Left lung (tissue), 4 donors: ENCODE measurements at regions not wholly inside any gene's neighbourhood (a gene's known extent, or its start where the extent isn't known, plus 50 kb on each side); places are given as distances from the start of the nearest gene placed in this dataset.

ENCODE experiments used
- ATAC-seq: fragments of 200-7000 bp; cut with Tn5 transposase; one replicate; pipeline ENCODE4 v1.9.1; 2020; ENCODE audit warnings: moderate library complexity
- DNase-seq, 4 donors: peaks; one replicate each; pipeline ENCODE4 v3.0.0-alpha.2; 2013 to 2020
- H3K27ac ChIP-seq, 2 donors: fragments of 200-600 bp; sonication (generic) in 1 of 2; one replicate each; pipeline versions ENCODE4 v1.5.0 to v1.8.0; 2020 to 2021
- H3K27me3 ChIP-seq, 2 donors: fragments of 200-600 bp; sonication (generic) in 1 of 2; one replicate each; pipeline versions ENCODE4 v1.5.0 to v1.8.0; 2020 to 2021
- H3K36me3 ChIP-seq, 2 donors: fragments of 200-600 bp; sonication (generic) in 1 of 2; one replicate each; pipeline versions ENCODE4 v1.5.0 to v1.8.0; 2020 to 2021
- H3K4me1 ChIP-seq, 2 donors: fragments of 200-600 bp; one replicate each; pipeline ENCODE4 v1.8.0; 2021
- H3K4me3 ChIP-seq, 2 donors: fragments of 200-600 bp; sonication (generic) in 1 of 2; one replicate each; pipeline versions ENCODE4 v1.5.0 to v1.8.0; 2020 to 2021; ENCODE audit warnings: mild to moderate bottlenecking in 1 of 2
- H3K9me3 ChIP-seq, 2 donors: fragments of 200-600 bp; sonication (generic) in 1 of 2; one replicate each; pipeline versions ENCODE4 v1.5.0 to v1.8.0; 2020 to 2021
- CTCF ChIP-seq, 2 donors: fragments of 200-600 bp; sonication (generic) in 1 of 2; IDR thresholded peaks; one replicate each; pipeline versions ENCODE4 v1.5.0 to v1.8.0; 2021; ENCODE audit warnings: antibody characterized with exemption in 2 of 2
- intact Hi-C, 2 donors: fragments of 100-400 bp; cut with DNase I; formaldehyde crosslinking; loops; one replicate each; pipeline versions ENCODE4 v1.11.2 to v1.14.2; 2022
- donor health status: DM: no; HTN: yes; CAD: no.
- donor health status: DM: no; HTN: no; CAD: no.

DNA sequence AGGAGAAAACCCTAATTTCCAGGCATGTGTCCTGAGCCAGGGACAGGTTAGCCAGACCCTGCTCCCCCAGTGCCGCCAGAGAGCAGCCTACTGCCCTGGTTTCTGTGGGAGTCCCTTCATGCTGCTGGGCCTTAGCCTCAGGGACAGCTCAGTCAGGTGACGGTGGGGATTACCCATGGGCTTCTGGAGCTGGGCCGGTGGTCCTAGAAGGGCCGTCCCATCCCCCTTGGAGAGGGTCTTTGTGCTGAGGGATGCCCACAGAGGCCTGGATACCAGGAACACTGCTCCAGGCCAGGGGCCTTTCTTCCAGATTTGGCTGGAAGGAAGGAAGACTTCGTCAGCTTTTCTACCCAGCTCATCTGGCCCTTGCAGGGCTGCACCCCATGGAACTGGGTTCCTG is 71.4 kb upstream of the ZNF722 start:
- H3K4me3 ChIP-seq, result peak overlapping the region; percentile 65 to 71
- DNase-seq (no peak), ATAC-seq (no peak)
- H3K27ac ChIP-seq, result peak overlapping the region in 1 of 2 donors; percentile 93
- no peaks in the 10 kb centered on the region for H3K4me1 ChIP-seq
- intact Hi-C loops, result no loop called here
- H3K36me3 ChIP-seq, result no peaks in the 10 kb centered on the region
- no peak for TF ChIP-seq CTCF (IDR thresholded peaks at IDR 0.05)
- H3K9me3 ChIP-seq, result peaks cover 0 to 45% of the 10 kb centered on the region in 2 donors
- H3K27me3 ChIP-seq, result no peaks in the 10 kb centered on the region

DNA sequence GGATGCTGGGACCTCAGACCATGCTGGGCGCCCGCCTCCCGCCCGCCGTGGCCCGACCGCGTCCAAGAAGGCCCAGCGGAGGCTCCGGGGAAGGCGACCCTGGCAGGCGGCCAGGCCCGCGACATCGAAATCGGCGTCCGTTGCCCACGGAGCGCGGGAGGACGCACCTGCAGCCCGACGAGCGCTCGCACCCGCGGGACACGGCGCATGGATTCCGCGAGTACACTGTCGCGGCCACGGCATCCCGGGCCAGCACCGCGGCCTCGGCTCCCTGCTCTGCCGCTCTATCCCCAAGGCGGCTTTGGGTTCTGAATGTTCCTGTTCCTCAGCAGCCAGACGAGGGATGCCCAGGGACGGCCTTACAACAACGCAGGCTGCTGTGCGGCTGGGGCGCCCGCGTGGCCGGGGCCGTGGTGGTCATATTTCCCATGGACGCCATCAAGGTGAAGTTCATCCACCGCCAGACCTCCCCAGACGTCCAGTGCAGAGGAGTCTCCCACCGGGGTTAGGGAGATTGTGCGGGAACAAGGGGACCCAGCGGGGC is 67.5 kb upstream of the ZNF722 start:
- H3K4me3 ChIP-seq, result no peak overlapping the region
- DNase-seq, result no peak
- ATAC-seq, result no peak
- H3K4me1 ChIP-seq, result no peaks in the 10 kb centered on the region
- H3K9me3 ChIP-seq, result peaks cover 0 to 37% of the 10 kb centered on the region in 2 donors
- no peaks in the 10 kb centered on the region for H3K36me3 ChIP-seq
- H3K27ac ChIP-seq, result no peak overlapping the region
- intact Hi-C loops, result no loop called here
- TF ChIP-seq CTCF (IDR thresholded peaks at IDR 0.05), result no peak
- no peaks in the 10 kb centered on the region for H3K27me3 ChIP-seq

DNA sequence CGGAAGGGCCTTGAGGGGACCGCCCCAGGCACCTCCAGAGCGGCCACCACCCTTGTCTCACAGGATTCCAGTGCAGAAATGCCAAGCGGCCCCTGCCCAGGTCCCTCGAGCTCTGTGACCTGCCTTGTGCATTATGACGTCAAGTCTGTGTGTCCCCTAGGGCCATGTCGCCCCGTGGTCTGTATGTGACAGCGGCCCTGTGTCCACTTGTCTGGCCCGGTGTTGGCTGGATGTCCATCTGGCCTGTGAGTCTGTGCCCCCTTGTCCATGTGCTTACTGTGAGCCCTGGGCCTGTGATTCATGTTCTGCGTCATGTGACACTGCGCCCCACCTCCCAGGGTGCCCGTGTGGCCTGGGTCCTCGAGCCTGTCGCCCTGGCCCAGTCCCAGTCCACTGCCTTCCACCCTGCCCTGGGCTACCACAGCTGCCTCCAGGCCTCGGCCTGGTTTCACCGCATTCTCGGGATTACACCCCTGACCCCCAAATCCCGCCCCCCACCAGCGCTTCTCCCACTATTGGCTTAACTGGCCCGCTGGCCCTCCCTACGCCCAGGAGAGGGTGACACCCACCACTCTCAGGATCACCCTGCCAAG is 66.6 kb upstream of the ZNF722 start:
- Histone ChIP-seq H3K9me3 (peaks cover 0 to 37% of the 10 kb centered on the region in 2 donors), H3K4me1 (no peaks in the 10 kb centered on the region), H3K36me3 (no peaks in the 10 kb centered on the region), H3K27ac (no peak overlapping the region), H3K4me3 (no peak overlapping the region), H3K27me3 (no peaks in the 10 kb centered on the region)
- intact Hi-C loops, result no loop called here
- no peak for DNase-seq
- ATAC-seq, result no peak
- no peak for TF ChIP-seq CTCF (IDR thresholded peaks at IDR 0.05)
